Neural crest cell (in vitro differentiated cells): ENCODE measurements at regions not wholly inside any gene's neighbourhood (a gene's known extent, or its start where the extent isn't known, plus 50 kb on each side); places are given as distances from the start of the nearest gene placed in this dataset.

Experiments
- DNase-seq: peaks from one replicate; pipeline ENCODE4 v3.0.0; 2021; ENCODE audit warnings: low read depth, mixed read lengths, low spot score
- H3K27ac Mint-ChIP-seq: one replicate; pipeline ENCODE4 v1.8.0; 2021; ENCODE audit warnings: mild to moderate bottlenecking, mixed read lengths; ENCODE audit not compliant: unreplicated experiment
- H3K27me3 Mint-ChIP-seq: 2 replicates; pipeline ENCODE4 v1.8.0; 2021; ENCODE audit warnings: low read depth, mild to moderate bottlenecking, mixed read lengths
- H3K36me3 Mint-ChIP-seq: 2 replicates; pipeline ENCODE4 v1.8.0; 2021; ENCODE audit warnings: low read depth, mild to moderate bottlenecking, mixed read lengths
- H3K4me1 Mint-ChIP-seq: 2 replicates; pipeline ENCODE4 v1.8.0; 2021; ENCODE audit warnings: mixed read lengths
- H3K4me3 Mint-ChIP-seq: one replicate; pipeline ENCODE4 v1.8.0; 2021; ENCODE audit warnings: mild to moderate bottlenecking, mixed read lengths
- H3K9me3 Mint-ChIP-seq: 2 replicates; pipeline ENCODE4 v1.8.0; 2021; ENCODE audit warnings: mixed read lengths
- TF ChIP-seq, protein P1 (sequence below): fragments of 200-600 bp; sonication (generic); conservative IDR thresholded peaks from 2 replicates; pipeline ENCODE4 v1.5.0; 2021; ENCODE audit warnings: antibody characterized with exemption, mild to moderate bottlenecking

DNA sequence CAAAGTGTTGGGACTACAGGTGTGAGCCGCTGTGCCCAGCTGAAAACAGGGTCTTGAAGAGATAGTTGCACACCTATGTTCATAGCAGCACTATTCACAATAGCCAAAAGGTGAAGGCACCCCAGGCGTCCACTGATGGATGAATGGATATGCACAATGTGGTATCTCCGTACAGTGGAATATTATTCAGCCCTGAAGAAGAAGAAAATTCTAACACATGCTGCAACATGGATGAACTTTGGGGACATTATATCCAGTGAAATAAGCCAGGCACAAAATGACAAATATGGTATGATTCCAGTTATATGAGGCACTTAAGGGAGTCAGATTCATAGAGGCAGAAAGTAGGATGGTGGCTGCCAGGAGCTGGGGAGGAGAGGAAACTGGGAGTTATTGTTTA, 137.6 kb upstream of the WNT4 start:
- Mint-ChIP-seq H3K27ac (no peak overlapping the region), H3K27me3 (peaks cover 25% of the 10 kb centered on the region), H3K4me3 (no peak overlapping the region), H3K4me1 (no peaks in the 10 kb centered on the region), H3K9me3 (peaks cover 6% of the 10 kb centered on the region), H3K36me3 (no peaks in the 10 kb centered on the region)
- TF ChIP-seq, protein P1, sequence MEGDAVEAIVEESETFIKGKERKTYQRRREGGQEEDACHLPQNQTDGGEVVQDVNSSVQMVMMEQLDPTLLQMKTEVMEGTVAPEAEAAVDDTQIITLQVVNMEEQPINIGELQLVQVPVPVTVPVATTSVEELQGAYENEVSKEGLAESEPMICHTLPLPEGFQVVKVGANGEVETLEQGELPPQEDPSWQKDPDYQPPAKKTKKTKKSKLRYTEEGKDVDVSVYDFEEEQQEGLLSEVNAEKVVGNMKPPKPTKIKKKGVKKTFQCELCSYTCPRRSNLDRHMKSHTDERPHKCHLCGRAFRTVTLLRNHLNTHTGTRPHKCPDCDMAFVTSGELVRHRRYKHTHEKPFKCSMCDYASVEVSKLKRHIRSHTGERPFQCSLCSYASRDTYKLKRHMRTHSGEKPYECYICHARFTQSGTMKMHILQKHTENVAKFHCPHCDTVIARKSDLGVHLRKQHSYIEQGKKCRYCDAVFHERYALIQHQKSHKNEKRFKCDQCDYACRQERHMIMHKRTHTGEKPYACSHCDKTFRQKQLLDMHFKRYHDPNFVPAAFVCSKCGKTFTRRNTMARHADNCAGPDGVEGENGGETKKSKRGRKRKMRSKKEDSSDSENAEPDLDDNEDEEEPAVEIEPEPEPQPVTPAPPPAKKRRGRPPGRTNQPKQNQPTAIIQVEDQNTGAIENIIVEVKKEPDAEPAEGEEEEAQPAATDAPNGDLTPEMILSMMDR: no peak
- no peak for DNase-seq

- no peak for DNase-seq
- Mint-ChIP-seq H3K9me3 (peaks cover 6% of the 10 kb centered on the region), H3K27me3 (peaks cover 14% of the 10 kb centered on the region), H3K4me1 (no peaks in the 10 kb centered on the region), H3K4me3 (no peak overlapping the region), H3K27ac (no peak overlapping the region), H3K36me3 (no peaks in the 10 kb centered on the region)
- TF ChIP-seq, protein P1: no peak
Observed at GRCh38 chr1:22281521-22282363, 138.8 kb upstream of the WNT4 start.

DNA sequence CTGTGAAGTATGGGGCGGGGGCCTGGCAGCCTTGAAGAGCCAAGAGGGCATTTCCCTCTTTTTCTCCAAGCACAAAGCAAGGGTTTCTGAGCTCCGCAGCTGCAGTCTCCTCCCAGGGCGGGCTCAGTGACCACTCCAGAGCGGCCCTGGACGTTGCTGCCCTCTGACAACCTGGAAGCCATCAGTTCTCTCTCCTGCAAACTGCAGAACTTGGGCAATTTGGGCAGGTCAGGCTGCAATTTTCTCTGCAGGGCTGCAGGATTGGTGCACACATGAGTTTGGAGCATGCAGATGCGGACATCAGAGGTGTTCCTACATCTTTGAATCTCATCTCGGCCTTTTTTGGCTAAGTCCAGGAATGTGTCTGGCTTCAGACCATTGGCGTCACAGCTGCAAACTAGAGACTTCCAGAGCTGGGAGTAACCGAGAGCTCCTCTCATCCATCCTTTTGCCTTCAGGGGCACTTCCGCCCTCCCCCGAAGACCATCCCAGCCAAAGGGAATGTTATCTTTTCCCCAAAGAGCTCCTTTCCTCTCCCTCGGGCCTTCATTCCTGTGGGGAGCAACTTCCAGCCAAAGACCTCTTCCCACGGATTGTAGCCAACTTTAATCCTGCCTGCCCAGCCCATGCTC, 139.6 kb upstream of the WNT4 start:
- no peak for DNase-seq
- no peak overlapping the region for H3K4me3 Mint-ChIP-seq
- no peaks in the 10 kb centered on the region for H3K36me3 Mint-ChIP-seq
- TF ChIP-seq, protein P1: no peak
- peaks cover 6% of the 10 kb centered on the region for H3K9me3 Mint-ChIP-seq
- H3K27me3 Mint-ChIP-seq: peaks cover 11% of the 10 kb centered on the region
- H3K27ac Mint-ChIP-seq: no peak overlapping the region
- H3K4me1 Mint-ChIP-seq: no peaks in the 10 kb centered on the region

DNA sequence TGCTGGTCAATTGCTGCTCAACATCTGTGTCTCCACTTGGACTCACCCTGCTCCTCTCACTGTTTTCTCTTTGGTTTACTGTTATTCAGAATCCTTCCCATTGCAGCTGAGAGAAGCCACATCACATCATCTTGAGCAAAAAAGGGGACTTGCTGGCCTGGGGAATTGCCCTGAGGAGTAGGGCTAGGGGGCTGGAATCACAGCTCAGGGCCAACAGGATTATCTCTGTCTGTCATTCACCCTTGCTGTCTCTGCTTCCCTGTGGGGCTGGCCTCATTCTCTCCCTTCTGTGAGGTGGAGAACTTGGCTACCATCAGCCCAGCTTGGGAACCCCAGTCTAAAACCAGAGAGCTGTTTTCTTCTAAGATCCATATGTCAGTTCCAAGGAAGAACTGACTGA, 140.7 kb upstream of the WNT4 start:
- TF ChIP-seq, protein P1: no peak
- Mint-ChIP-seq H3K27ac (no peak overlapping the region), H3K9me3 (peaks cover 6% of the 10 kb centered on the region), H3K4me3 (no peak overlapping the region), H3K4me1 (peaks cover 4% of the 10 kb centered on the region), H3K27me3 (peaks cover 7% of the 10 kb centered on the region), H3K36me3 (no peaks in the 10 kb centered on the region)
- DNase-seq: no peak

GRCh38 chr1:22284236-22284635, 141.3 kb upstream of the WNT4 start:
- Mint-ChIP-seq H3K36me3 (no peaks in the 10 kb centered on the region), H3K4me3 (no peak overlapping the region), H3K9me3 (peaks cover 3% of the 10 kb centered on the region), H3K27me3 (peaks cover 4% of the 10 kb centered on the region), H3K4me1 (peaks cover 7% of the 10 kb centered on the region), H3K27ac (no peak overlapping the region)
- TF ChIP-seq, protein P1: no peak
- no peak for DNase-seq
